GM21423 (cell line): ENCODE measurements at regions not wholly inside any gene's neighbourhood (a gene's known extent, or its start where the extent isn't known, plus 50 kb on each side); places are given as distances from the start of the nearest gene placed in this dataset.
A peak's percentile ranks its signal among the peaks of the same experiment; 100 is the strongest.
"Not testable (repeated sequence)": the region's sequence is repeated elsewhere in the genome, so short reads cannot be mapped to it uniquely, and the experiment has no call there.

ENCODE experiments used
- ATAC-seq: cut with Tn5 transposase; IDR thresholded peaks from one replicate; pipeline ENCODE4 v1.9.1; 2021; ENCODE audit warnings: mild to moderate bottlenecking, moderate library complexity; ENCODE audit not compliant: unreplicated experiment

DNA sequence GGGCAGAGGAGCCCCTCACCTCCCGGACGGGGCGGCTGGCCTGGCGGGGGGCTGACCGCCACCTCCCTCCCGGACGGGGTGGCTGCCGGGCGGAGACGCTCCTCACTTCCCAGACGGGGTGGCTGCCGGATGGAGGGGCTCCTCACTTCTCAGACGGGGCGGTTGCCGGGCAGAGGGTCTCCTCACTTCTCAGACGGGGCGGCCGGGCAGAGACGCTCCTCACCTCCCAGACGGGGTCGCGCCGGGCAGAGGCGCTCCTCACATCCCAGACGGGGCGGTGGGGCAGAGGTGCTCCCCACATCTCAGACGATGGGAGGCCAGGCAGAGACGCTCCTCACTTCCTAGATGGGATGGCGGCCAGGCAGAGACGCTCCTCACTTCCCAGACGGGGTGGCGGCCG lies 1615.9 kb upstream of the C9orf72 start:
- ATAC-seq, result not testable (repeated sequence)

DNA sequence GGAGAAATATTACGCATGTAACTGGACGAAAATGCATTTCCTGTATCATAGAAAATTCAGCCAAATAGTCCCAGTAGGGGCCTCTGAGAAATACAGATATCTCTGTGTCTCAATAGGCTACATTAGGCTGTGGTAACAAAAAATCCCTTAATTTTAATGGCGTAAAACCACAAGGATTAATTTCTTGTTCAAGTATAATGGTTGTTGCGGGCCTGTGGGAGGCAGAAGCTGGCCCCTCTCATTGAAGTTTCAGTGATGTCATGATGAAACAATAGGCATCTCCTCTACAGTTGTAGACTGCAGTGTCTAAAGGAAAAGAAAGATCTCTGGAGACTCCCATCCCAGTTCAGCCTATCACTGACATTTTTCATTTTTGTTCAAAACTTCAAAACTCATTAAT lies 1625.6 kb upstream of the C9orf72 start:
- ATAC-seq, result no peak

DNA sequence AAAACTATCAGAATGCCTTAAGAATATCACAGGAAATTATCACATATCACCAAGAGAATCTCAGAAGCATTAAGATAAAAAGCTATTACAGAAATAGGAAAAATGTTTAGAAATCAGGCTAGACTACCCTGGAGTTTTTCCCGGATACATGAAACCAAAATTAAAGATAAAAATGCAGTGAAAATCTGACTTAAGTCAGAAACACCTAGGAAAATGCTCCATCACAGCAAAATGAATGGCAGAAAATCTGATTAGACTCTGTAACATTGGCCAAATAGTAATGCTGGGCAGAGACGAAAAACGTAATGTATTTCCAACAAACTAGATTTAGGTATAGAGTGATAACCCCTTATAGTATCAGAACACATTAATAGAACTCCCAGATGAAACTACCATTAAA lies 1626.7 kb upstream of the C9orf72 start:
- ATAC-seq, result no peak

DNA sequence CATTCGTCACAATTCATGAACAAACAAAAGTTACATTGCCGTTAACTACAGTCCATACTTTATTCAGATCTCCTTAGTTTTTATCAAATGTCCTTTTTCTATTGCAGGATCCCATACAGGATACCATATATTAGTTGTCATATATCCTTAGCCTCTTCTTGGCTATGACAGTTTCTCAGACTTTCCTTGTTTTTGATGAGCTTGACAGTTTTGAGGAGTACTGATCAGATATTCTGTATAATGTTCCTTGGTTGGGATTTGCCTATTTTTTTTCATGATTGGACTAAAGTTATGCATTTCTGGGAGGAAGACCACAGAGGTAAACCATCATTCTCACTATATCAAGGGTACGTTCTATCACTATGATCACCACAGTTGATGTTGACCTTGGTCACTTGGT lies 1627.4 kb upstream of the C9orf72 start:
- no peak for ATAC-seq

DNA sequence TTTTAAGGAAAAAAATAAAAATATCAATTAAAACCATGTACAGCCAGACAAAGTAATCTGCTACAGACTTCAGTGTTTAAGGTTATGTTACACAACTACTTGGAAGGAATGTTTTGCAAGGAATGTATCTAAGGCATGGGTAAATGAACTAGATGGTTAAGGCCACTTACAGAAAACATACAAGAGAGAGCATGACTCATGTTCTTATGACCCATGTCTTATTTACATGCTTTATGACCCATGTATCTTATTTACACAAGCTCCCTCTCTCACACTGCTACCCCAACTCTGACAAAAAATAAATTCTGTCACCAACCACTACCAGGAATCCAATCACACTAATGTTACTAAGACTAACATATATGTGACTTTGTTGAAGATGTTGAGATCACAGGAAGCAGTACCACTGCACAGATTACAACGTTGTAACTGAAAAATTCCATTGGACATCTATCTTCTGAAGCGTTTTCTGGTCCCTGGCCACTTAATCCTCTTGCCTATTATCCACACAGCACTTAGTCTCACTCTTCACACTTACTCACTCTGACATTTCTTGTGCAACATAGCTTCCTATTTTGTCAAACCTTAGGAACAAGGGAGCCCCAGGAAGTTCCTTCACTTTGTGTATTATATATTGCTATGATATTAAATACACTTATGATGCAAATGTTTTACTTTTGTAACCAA lies 1630.1 kb upstream of the C9orf72 start:
- ATAC-seq, result no peak

DNA sequence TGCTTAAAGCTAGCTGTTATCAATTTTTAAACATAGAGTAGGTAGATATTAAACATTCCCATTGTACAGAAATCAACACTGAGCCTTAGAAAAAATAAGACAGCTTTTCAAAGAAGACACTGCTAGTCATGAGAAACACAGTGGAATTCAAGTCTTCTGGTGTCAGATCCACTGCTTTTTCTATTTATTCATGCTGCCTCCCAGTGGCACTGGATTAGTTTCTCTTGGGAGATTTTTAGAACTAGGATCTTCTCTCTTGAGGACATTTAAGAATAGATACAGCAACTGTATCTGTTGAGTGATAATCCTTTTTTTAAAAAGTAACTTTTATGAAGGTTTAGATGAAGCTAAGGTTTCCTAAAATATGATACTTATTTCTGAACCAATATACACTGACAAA lies 1635.4 kb upstream of the C9orf72 start:
- no peak for ATAC-seq

DNA sequence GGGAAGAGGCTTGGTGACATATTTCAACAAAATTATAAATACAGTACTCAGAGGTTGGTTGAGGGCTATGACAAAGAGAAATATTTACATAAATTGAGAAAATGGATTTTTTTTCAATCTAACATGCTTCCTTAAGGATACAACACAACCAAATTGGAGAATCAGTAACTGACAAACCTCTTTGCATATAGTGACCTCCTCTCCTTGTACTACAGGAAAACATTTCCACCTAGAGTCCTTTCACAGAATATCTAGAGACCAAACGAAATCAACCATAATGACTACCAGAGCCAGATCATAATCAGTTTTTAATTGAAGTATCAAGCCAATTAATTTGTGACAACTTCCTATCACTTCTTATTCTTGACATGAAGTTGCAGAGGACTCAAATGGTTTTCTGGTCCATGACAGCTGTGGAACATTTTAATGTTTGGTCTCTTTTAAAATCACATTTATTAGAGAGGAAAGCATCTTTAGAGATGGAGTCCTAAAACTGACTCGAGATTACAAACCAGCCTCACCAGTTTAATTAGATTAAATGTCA lies 1636.5 kb upstream of the C9orf72 start:
- ATAC-seq, result no peak

DNA sequence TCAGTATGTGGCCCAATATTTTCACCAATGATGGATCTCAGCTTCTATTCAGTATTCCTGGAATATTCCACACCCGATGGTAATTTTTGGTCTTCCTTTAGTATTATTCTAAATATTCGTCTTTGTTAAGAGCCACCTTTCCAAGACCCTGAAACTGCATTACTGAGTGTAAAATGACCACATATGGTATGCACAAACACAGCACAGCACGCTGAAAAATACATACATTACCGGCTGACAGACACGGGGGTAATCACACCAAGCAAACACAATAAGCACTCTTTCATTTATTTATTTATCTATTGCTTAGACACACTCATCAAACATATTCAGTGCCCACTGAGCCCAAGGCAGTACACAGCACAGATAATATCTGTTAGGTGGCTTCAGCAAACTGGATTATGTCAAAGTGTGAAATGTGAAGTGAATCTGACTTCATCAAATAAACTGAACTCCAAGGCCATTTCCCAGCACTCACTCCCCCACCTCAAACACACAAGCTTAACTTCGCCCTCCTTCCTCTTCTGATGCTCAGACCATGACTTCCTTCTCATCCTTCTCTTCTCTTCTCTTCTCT lies 1637.8 kb upstream of the C9orf72 start:
- no peak for ATAC-seq

DNA sequence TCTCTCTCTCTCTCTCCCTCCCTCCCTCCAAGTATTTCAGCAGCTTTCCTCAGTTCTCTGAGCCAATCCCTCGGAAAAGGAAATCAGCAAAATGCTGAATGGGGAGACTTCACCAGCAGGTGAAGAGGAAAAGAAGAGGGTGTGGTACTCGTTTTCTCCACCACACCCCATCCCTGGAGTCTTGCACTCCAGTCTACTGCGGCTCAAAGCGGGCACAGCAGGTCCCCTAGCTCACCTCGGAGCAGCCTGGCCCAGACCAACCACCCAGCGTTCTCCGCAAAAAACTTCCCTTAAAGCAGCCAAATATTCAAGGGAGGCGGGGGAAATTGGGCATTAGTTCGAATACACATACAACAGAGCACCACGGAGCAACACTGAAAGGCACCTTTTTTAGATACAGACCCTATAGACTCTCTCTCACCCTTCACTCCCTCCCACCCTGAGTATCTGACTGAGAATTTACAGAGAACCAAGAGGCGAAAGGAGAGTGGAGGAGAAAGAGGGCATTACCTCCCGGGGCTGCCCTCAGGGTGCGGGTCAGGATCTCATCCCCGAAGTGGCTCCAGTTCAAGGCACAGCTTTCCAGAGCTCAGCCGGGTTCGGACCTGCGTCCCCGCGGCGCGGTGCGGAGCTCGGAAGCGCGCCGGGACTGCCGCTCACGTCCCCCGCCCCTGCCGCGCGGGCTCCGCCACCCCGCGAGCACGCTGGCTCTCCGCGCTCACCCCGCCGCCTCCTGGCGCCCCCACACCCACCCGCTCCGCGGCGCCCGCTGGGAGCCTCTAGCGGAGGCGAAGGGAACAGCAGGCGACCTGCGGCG lies 1638.5 kb upstream of the C9orf72 start:
- ATAC-seq, result peak; percentile 93

DNA sequence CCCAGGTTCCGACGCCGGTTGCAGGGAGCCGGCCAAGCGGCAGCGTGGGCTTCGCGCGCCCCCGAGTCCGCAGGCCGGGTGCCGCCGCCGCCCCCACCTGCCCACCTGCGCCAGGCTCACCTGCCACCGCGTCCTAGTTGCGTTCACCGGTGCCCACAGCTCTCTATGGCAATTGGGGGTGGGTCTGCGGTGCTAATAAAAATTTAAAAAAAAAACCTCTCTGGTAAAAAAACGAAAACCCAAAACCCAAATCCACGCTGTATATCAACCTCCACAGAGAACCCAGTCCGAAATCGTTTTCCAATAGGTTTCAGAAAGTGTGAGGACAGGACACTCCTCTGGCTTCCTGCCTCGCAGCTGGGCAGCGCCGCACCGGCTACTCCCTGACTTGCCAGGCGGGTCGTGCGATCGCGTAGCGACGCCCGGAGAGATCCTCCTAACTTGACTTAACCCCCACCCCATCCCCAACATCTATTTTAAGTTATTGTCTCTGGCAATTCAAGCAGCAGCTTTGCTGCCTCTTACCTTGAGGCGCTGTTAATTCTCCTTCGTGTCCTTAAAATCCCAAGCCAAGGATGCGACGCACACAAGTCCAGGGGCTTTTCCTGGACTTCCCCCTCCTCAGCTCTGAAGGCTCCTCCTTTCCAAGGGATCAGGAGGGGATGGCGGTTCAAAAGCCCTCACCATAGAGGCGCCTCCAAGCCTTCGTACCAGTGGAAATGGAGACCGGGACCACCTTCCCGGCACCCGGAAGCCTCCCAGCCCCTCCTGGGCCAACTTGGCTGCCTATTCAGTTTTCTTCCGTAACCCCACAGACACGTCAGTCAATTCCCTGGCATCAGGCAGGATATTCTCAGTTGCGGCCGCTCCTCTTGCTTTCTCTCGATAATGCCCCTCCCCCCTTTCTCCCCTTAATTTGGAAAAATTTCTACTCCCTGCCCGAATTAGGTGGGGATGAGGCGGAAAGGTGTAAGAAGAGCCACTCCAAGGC lies 1639.4 kb upstream of the C9orf72 start:
- no peak for ATAC-seq

DNA sequence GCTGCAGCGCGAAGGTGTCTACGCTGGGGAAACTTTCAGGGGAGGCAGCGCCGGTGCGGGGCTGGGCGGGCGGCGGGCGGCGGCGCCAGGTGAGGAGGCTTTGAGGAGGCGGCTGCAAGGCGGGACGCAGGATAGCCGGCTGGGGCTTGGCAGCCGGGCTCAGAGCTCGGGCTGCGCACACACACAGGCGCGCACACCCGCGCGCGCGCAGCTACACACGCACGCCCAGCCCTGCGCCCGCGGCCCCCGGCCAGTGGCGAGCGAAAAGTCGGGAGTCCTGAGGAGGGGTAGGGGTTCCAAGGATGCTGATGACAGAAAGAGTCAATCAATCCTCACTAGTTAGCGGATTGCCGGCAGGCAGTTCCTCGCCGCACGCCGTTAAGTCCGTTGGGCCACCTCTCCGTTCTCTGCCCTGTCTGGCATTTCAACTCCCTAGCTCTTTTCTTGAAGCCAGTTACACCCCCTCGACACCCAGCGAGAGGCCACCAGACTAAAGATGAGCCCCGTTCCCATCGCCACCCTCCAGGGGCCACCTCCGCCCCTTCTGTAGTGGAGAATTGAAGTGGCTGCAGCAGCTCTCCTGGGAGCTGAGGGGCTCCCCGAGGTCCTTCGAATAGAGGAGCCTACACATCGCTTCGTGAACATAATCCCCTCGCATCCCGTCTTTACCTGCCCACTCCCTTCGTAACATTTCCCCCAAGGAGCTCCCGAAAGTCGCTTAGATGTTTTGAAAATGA lies 1640.3 kb upstream of the C9orf72 start, which contains the start of gene LINGO2:
Gene LINGO2, minus strand, starts transcription at position 185 of the 737 bp plus-strand sequence.
- no peak for ATAC-seq

DNA sequence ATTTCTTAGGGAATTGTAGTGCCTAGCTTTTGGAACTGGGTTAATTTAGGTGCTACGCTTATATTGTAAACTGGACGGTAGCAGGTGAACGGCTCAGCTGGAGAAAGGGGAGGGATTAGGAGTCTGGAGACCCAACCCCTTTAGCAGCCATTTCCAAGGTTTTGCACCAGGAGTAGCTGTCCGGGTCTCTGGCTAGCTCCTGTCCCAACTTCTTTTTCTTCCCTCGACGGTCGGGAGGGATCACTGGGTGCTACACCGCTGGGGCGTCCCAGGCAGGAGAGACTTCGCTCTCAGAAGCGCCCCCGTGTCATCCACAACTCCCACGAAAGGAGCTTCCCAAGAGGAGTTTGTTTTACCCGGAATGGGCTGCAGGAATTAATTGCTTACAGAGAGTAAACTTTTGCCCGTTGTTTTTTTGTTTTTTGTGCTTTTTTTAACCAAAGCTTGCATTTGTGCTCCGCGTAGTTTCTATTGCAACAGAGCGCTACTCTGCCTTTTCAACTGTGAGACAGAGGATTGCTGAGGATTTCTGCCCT lies 1640.9 kb upstream of the C9orf72 start:
- ATAC-seq, result no peak

DNA sequence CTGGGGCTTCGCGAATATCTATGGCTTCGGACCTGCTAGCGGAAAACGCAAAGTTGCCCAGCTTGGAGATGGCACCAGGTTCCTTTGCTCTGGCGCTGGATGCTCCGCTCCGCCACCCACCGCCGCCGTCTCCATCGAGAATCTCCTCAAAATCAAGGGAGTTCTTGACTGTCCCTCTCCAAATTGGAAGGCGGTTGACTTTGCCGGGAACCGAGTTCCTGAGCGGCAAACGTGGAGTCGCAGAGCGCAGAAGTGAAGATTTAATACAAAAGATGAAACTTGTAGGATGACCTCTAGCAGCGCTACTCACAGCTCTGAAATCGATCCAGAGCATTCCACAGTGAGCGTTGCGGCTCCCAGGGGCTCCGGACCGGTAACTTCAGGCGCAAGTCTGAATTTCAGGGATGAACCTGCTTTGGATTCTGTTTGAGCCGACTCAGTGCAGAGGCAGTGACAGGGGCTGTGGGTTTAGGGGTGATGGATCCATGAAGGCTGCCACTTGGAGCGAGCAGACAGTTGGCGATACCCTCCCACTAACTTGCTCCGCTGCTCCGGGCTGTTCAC lies 1641.5 kb upstream of the C9orf72 start:
- ATAC-seq, result no peak

DNA sequence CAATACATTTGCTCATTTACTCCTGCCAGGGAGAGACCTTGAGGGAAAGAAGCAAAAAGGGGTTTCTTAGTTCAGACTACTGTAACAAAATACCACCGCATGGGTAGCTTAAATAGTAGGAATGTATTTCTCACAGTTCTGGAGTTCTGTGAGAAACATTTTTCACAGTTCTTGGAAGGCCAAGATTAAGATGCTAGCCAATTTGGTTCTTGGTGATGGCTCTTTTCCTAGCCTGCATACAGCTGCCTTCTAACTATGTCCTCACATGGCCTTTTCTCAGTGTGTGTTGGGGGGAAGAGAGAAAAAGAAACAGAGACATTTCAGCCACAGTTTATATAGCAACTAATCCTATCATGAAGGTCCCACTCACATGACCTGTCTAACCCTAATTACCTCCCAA lies 1644.7 kb upstream of the C9orf72 start:
- ATAC-seq, result no peak

DNA sequence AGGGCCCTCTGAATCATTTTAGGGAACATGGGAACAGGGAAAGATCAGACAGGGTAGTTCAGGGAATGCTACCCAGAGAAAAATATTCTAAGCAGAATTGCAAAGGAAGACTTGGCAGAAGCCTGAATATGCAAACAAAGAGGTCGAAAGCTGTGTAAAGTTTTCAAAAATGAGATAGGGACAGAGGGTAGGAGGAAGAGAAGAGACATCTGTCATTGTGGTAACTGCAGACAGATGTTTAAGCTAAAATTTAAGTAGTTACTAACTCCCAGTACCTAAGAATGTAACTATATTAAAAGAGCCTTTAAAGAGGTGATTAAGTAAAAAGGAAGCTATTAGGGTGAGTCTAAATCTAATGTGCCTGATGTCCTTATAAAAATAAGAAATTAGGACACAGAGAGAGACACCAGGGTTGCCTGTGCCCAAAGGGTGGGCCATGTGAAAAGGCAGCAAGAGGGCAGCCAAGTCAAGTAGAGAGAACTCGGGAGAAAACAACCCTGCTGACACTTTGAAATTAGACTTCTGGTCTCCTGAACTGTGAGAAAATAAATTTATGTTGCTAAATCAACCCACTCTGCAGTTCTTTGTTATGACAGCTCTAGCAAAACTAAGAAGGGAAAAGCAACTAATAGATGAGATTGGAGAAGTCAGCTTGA lies 1647.4 kb upstream of the C9orf72 start:
- no peak for ATAC-seq

DNA sequence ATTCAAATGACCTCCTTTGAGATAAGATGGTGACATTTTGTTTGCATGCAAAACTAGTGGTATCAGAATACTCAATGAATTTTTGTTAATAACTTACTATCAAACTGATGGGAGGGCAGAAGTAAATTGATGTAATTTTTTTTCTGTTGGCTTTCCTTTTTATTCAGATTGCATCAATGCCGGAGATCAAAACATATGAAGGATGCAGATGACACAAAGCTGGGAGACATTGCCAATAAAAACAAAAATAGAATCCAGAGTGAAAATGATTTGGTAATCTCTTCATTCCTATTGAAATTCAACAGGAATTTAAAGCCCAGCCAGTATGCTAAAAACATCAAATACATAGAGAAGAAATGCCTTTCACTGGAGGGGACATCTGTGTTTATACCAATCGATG lies 1655.3 kb upstream of the C9orf72 start:
- no peak for ATAC-seq

DNA sequence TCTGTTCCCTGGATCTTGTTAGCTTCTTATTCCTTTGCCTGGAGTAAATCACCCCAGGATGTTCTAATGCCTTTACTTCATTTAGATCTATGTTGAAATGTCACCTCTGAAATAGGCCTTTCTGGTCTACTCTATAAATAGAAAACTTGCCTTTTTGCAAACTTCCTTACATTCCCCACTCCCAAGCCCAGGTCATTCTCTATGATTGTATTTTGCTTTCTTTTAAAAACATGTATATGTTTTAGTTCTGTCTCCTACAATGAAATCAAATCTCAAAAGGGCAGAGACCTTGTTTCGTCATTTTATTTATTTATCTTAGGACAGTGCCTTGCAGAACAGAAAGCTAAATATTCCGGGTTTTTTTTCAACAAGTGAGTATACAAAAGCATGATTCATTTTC lies 1657.7 kb upstream of the C9orf72 start:
- ATAC-seq, result no peak

DNA sequence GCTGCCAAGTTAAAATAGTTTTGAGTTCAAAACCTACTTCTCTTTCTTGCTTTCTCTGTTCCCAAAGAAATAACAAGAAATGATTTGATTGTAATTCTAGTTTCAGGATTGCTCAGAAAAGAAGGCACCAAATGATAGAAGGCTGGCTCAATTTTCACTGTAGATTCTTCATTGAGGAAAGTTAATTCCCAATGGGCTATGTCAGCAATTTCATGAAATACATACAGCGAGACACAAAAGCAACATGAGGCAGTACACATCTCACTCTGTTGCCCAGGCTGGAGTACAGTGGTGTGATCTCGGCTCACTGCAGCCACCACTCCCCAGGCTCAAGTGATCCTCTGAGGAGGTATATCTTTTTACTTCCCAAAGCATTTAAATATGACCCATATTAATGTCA lies 1659.9 kb upstream of the C9orf72 start:
- no peak for ATAC-seq

DNA sequence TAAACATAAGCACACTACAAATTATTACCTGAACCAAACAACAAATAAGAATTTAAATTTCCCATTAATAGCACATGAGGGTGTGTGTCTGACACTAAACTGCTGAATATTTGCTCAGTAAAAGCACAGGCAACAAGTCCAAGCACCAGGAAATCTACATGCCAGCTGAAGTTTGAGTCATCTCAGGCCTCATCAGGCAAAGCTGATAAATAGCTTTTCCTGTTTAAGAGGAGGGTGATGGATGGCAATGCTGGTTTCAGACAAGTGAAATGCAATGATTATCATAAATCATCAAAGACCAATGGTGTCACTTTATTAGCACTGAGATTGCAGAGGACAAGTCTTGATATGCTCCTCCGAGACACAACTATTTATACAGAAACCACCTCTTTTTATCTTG lies 1668.0 kb upstream of the C9orf72 start:
- ATAC-seq, result no peak
